K562 (cell line): ENCODE measurements at regions not wholly inside any gene's neighbourhood (a gene's known extent, or its start where the extent isn't known, plus 50 kb on each side); places are given as distances from the start of the nearest gene placed in this dataset.

Experiments
- ATAC-seq: fragments of 200-7000 bp; cut with Tn5 transposase; 3 replicates; pipeline ENCODE4 v1.9.1; 2020; ENCODE audit warnings: moderate library complexity
- BruUV-seq: library from RNA; stranded (reverse); fragments of 400-500 nt; replicated peaks from 2 replicates; lab custom pipeline; 2021; lab: Mats Ljungman, UMichigan
- CTCF ChIA-PET: fragments of 300-600 bp; formaldehyde crosslinking; extraction: SDS; loops from one replicate; lab custom pipeline; 2021; ENCODE audit warnings: low intra/inter-chr PET ratio; lab: Yijun Ruan, JAX
- POLR2A ChIA-PET: fragments of 300-600, 350-650 bp; sonication (Branson Sonifier 250); formaldehyde crosslinking; extraction: SDS; loops from one replicate; lab custom pipeline; 2021; ENCODE audit warnings: antibody characterized with exemption, inconsistent platforms; lab: Yijun Ruan, JAX
- DNase-seq, 4 experiments: peaks; one replicate each; pipeline versions ENCODE4 v3.0.0 to v3.0.0-alpha.2; 2011 to 2018; ENCODE audit warnings: low spot score in 3 of 4, mixed read lengths in 3 of 4; ENCODE audit errors: extremely low read depth in 1 of 4
- FAIRE-seq: peaks from 2 replicates; lab custom pipeline; 2011; peaks lifted over from hg19 to GRCh38; lab: Jason Lieb, UNC
- H2AFZ ChIP-seq: 2 replicates; pipeline ENCODE4 v1.6.0; 2011; ENCODE audit warnings: low read depth, low read length, control low read depth, inconsistent platforms
- H3K27ac ChIP-seq: fragments of 200-600 bp; 3 replicates; pipeline ENCODE4 v1.8.0; 2011; ENCODE audit warnings: low read depth, mild to moderate bottlenecking, control low read depth, inconsistent platforms, low read length, moderate library complexity, mixed read lengths; ENCODE audit errors: extremely low read depth
- H3K27me3 ChIP-seq, 2 experiments: fragments of 300-600 bp in 1 of 2; 2 replicates in 1 of 2; 3 replicates in 1 of 2; pipeline versions ENCODE4 v1.6.0 to v1.8.0; 2011; ENCODE audit warnings: inconsistent platforms in 2 of 2, low read length in 2 of 2, mild to moderate bottlenecking in 1 of 2, mixed read lengths in 1 of 2, moderate library complexity in 1 of 2; ENCODE audit not compliant: control insufficient read depth in 2 of 2, insufficient read depth in 2 of 2
- H3K36me3 ChIP-seq: fragments of 300-600 bp; 3 replicates; pipeline ENCODE4 v1.8.0; 2011; ENCODE audit warnings: mild to moderate bottlenecking, low read length, inconsistent platforms; ENCODE audit not compliant: control insufficient read depth, insufficient read depth
- H3K4me1 ChIP-seq, 2 experiments: fragments of 200-600 bp in 1 of 2; replicated peaks in 1 of 2; 2 replicates in 1 of 2; 3 replicates in 1 of 2; pipeline versions ENCODE4 v1.5.1 to v1.8.0; 2011; ENCODE audit warnings: inconsistent platforms in 2 of 2, low read length in 2 of 2, mild to moderate bottlenecking in 1 of 2, mixed read lengths in 1 of 2, moderate library complexity in 1 of 2; ENCODE audit not compliant: control insufficient read depth in 2 of 2, insufficient read depth in 2 of 2
- H3K4me2 ChIP-seq: 2 replicates; pipeline ENCODE4 v1.6.1; 2011; ENCODE audit warnings: low read length, control low read depth, inconsistent platforms, mixed read lengths; ENCODE audit not compliant: insufficient read depth
- H3K4me3 ChIP-seq: fragments of 200-600 bp; sonication (generic), shearing (Covaris generic); 2 replicates; pipeline ENCODE4 v1.5.1; 2016; ENCODE audit warnings: control low read depth, inconsistent platforms
- H3K79me2 ChIP-seq: fragments of 200-600 bp; 3 replicates; pipeline ENCODE4 v1.8.0; 2011; ENCODE audit warnings: low read length, inconsistent platforms; ENCODE audit not compliant: control insufficient read depth, insufficient read depth
- H3K9ac ChIP-seq, 2 experiments: 2 replicates each; pipeline versions ENCODE4 v1.6.0 to v1.6.1; 2011; ENCODE audit warnings: low read depth in 2 of 2, low read length in 2 of 2, control low read depth in 1 of 2, inconsistent platforms in 1 of 2, mild to moderate bottlenecking in 1 of 2, mixed read lengths in 1 of 2; ENCODE audit not compliant: insufficient read depth in 1 of 2
- H3K9me1 ChIP-seq: one replicate; pipeline ENCODE4 v1.6.0; 2011; ENCODE audit warnings: inconsistent platforms, mild to moderate bottlenecking, low read length, moderate library complexity; ENCODE audit not compliant: control insufficient read depth, insufficient read depth
- H3K9me3 ChIP-seq: replicated peaks from 2 replicates; pipeline ENCODE4 v1.5.1; 2011; ENCODE audit warnings: low read depth, low read length, inconsistent platforms; ENCODE audit not compliant: control insufficient read depth, insufficient read depth
- H4K20me1 ChIP-seq: replicated peaks from 2 replicates; pipeline ENCODE4 v1.6.1; 2011; ENCODE audit warnings: low read length, inconsistent platforms, mixed read lengths; ENCODE audit not compliant: control insufficient read depth, insufficient read depth
- ETV5 ChIP-seq: sonication (generic); formaldehyde crosslinking; IDR thresholded peaks from 2 replicates; pipeline ENCODE4 v1.4.0; 2020; ENCODE audit warnings: low read depth, mild to moderate bottlenecking, missing genetic modification reagents
- HMBOX1 ChIP-seq: sonication (generic); IDR thresholded peaks from 2 replicates; pipeline ENCODE4 v1.6.1; 2016
- HOMEZ ChIP-seq: fragments of 250-450 bp; sonication (Bioruptor Pico); IDR thresholded peaks from 2 replicates; pipeline ENCODE4 v1.4.0; 2020; ENCODE audit warnings: mild to moderate bottlenecking, moderate library complexity
- KDM4B ChIP-seq, 2 experiments: fragments of 450-650 bp in 1 of 2; sonication (generic) in 1 of 2; IDR thresholded peaks; 2 replicates each; pipeline ENCODE4 v1.6.1; 2016 to 2017; ENCODE audit warnings: borderline replicate concordance in 2 of 2, antibody characterized with exemption in 1 of 2, low read depth in 1 of 2, mild to moderate bottlenecking in 1 of 2
- KLF16 ChIP-seq: IDR thresholded peaks from 2 replicates; pipeline ENCODE4 v1.6.1; 2016; ENCODE audit warnings: antibody characterized with exemption
- MCM7 ChIP-seq, 2 experiments: fragments of 450-650 bp; IDR thresholded peaks; 2 replicates each; pipeline ENCODE4 v1.6.1; 2016 to 2018
- NCOA6 ChIP-seq: fragments of 450-650 bp; IDR thresholded peaks from 2 replicates; pipeline ENCODE4 v1.6.1; 2017; ENCODE audit warnings: mild to moderate bottlenecking
- NUFIP1 ChIP-seq: fragments of 450-650 bp; IDR thresholded peaks from 2 replicates; pipeline ENCODE4 v1.6.1; 2018; ENCODE audit not compliant: partially characterized antibody
- RBM25 ChIP-seq: fragments of 200-400 bp; formaldehyde crosslinking; IDR thresholded peaks from 2 replicates; pipeline ENCODE4 v1.6.1; 2018; ENCODE audit warnings: low read length, low read depth, moderate library complexity; ENCODE audit not compliant: severe bottlenecking
- STAT5B ChIP-seq: fragments of 250-450 bp; sonication (Bioruptor Pico); IDR thresholded peaks from 2 replicates; pipeline ENCODE4 v1.8.0; 2021; ENCODE audit warnings: mild to moderate bottlenecking, inconsistent platforms
- TAF15 ChIP-seq: fragments of 200-400 bp; formaldehyde crosslinking; IDR thresholded peaks from 2 replicates; pipeline ENCODE4 v1.6.1; 2017; ENCODE audit warnings: mild to moderate bottlenecking, low read depth, low read length, moderate library complexity
- WGBS: fragments of 100-300 bp; shearing (Covaris generic); methylation state at CpG from one replicate; pipeline ENCODE4 v1.1.6; 2016; ENCODE audit warnings: low coverage, mixed read lengths; ENCODE audit not compliant: insufficient coverage; ENCODE audit errors: missing lambda C conversion rate; 5-methylcytosine and 5-hydroxymethylcytosine counted together
- in situ Hi-C: fragments of 300-500 bp; cut with MboI; formaldehyde crosslinking; loops from 4 replicates; pipeline ENCODE4 v1.15.0; 2018; ENCODE audit warnings: inconsistent platforms, mixed read lengths
- intact Hi-C: fragments of 100-400 bp; cut with micrococcal nuclease; formaldehyde crosslinking; loops from 2 replicates; pipeline ENCODE4 v1.14.2; 2022
- TF ChIP-seq, protein P1 (sequence below), 2 experiments: IDR thresholded peaks; 2 replicates each; pipeline ENCODE4 v1.6.1; 2012; ENCODE audit warnings: improper control_type of control experiment in 2 of 2, low read depth in 2 of 2, low read length in 2 of 2, borderline replicate concordance in 1 of 2

- intact Hi-C loops (no loop called here), in situ Hi-C loops (no loop called here)
- no TSS peak for BruUV-seq
- no peaks in the 10 kb centered on the region for H4K20me1 ChIP-seq
- no peak for ATAC-seq
- no peaks in the 10 kb centered on the region for H3K4me1 ChIP-seq
- H3K79me2 ChIP-seq: no peaks in the 10 kb centered on the region
- H3K27ac ChIP-seq: no peak overlapping the region
- DNase-seq: no peak
- 0% methylated on average over 4 of the region's 4 CpGs for WGBS
- peaks cover 2 to 7% of the 10 kb centered on the region in 2 experiments; a peak in 1 of 5 replicates for H3K27me3 ChIP-seq
- H3K36me3 ChIP-seq: no peaks in the 10 kb centered on the region
- no peak overlapping the region for H3K4me2 ChIP-seq
- FAIRE-seq: no peak
- H2AFZ ChIP-seq: no peak overlapping the region
- H3K9me1 ChIP-seq: no peaks in the 10 kb centered on the region
- no peak overlapping the region for H3K9ac ChIP-seq
- ChIA-PET POLR2A (no interaction called here), CTCF (no interaction called here)
- H3K4me3 ChIP-seq: no peak overlapping the region
- TF ChIP-seq NCOA6: no peak
- no peak for TF ChIP-seq HMBOX1
- TF ChIP-seq KDM4B (IDR thresholded peaks at IDR 0.05; ENCODE audit: borderline replicate concordance in 2 of 2, low read depth in 1 of 2): no peak
- TF ChIP-seq MCM7 (IDR thresholded peaks at IDR 0.05): no peak
- TF ChIP-seq ETV5: no peak
- TF ChIP-seq HOMEZ: no peak
- TF ChIP-seq, protein P1, sequence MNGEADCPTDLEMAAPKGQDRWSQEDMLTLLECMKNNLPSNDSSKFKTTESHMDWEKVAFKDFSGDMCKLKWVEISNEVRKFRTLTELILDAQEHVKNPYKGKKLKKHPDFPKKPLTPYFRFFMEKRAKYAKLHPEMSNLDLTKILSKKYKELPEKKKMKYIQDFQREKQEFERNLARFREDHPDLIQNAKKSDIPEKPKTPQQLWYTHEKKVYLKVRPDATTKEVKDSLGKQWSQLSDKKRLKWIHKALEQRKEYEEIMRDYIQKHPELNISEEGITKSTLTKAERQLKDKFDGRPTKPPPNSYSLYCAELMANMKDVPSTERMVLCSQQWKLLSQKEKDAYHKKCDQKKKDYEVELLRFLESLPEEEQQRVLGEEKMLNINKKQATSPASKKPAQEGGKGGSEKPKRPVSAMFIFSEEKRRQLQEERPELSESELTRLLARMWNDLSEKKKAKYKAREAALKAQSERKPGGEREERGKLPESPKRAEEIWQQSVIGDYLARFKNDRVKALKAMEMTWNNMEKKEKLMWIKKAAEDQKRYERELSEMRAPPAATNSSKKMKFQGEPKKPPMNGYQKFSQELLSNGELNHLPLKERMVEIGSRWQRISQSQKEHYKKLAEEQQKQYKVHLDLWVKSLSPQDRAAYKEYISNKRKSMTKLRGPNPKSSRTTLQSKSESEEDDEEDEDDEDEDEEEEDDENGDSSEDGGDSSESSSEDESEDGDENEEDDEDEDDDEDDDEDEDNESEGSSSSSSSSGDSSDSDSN (IDR thresholded peaks at IDR 0.05; ENCODE audit: borderline replicate concordance in 1 of 2, low read depth in 2 of 2, low read length in 2 of 2): no peak
- no peak for TF ChIP-seq RBM25
- no peak for TF ChIP-seq TAF15
- no peak for TF ChIP-seq STAT5B (CRISPR knock-in tag)
- no peak for TF ChIP-seq NUFIP1
- no peak for TF ChIP-seq KLF16
- TF ChIP-seq, all 486 proteins: peak for 0
- no peaks in the 10 kb centered on the region for H3K9me3 ChIP-seq
These were observed 118.4 kb upstream of the CACUL1 start for GRCh38 chr10:118873091-118873737.
